ENCODE measurements at regions not wholly inside any gene's neighbourhood (a gene's known extent, or its start where the extent isn't known, plus 50 kb on each side); places are given as distances from the start of the nearest gene placed in this dataset.

DNA sequence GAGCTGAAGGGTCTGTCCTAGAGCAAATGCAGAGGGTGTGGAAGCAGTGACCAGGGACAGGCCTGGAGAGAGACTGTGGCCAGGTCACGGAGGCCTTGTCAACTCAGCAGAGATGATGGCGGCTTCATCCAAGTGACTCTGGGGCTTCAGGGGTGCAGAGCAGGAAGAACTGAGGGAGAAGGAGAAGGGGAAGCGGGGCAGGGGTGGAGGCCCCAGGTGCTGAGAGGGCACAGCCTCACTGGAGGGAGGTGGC is 299.1 kb downstream of the ZNF536 start:
- Histone ChIP-seq H3K79me2 (replicated peaks; ENCODE audit: insufficient read depth) (no peaks in the 10 kb centered on the region), H3K4me1 (ENCODE audit: insufficient read depth) (no peaks in the 10 kb centered on the region; the same call in 1 of the 2 replicates), H3K36me3 (ENCODE audit: insufficient read depth) (no peaks in the 10 kb centered on the region), H3K9me2 (ENCODE audit: insufficient read depth) (no peaks in the 10 kb centered on the region), H3K4me3 (no peak overlapping the region), H2AFZ (no peak overlapping the region), H3F3A (replicated peaks; ENCODE audit: low read depth) (no peaks in the 10 kb centered on the region), H3K27ac (ENCODE audit: low read depth) (no peak overlapping the region), H4K20me1 (replicated peaks; ENCODE audit: insufficient read depth) (no peaks in the 10 kb centered on the region), H3K4me2 (no peak overlapping the region), H3K27me3 (ENCODE audit: insufficient read depth) (no peaks in the 10 kb centered on the region)
- Mint-ChIP-seq H3K27ac (no peak overlapping the region), H3K9me3 (no peaks in the 10 kb centered on the region), H3K36me3 (ENCODE audit: low read depth) (no peaks in the 10 kb centered on the region), H3K4me1 (peaks cover 4% of the 10 kb centered on the region), H3K4me3 (no peak overlapping the region), H3K27me3 (ENCODE audit: insufficient read depth, low read depth, poor library complexity) (peaks cover 10% of the 10 kb centered on the region)
- ATAC-seq, result no peak
- no peak for TF ChIP-seq CREB1 (CRISPR knock-in tag; IDR thresholded peaks at IDR 0.05; ENCODE audit: low read depth)
- DNase-seq (ENCODE audit: low spot score), result no peak

DNA sequence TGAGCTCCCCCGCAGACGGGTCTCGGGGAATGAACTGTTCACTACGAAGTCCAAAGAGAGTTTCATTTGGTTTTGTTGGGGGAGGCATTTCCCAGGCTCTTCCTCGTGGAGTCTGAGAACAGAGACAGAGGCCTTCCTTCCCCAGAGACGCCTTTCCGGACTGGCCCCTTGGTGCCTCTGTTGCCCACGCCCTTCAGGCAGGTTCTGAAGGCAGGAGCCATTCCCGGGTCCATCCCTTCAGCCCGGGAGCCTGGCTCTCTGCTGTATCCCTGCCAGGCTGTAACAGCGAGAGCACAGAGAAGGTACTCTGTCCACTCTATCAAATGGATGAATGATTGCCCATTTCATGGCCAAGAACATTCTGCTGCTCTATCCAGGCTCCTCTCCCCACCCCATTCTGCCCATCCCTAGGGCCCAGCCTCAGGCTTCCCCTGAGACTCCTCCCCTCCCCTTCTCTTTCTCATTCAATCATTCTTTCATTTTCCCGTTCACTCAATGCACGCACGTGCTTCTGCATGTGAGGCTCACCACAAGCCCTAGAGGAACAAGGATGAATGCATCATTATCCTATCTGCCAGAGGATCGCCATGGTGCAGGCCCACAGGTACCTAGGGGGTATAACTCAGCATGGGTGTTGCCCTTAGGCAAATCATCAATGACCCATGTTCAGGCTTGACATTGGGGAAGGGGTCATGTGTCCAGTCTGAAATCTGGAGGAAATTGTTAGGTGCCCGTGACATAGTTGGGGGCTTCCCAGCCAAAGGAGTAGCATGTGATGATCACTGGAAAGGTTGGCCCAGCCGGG is 298.6 kb downstream of the ZNF536 start:
- no peak overlapping the region for H2AFZ ChIP-seq
- no peaks in the 10 kb centered on the region for H3K79me2 ChIP-seq (replicated peaks; ENCODE audit: insufficient read depth)
- ATAC-seq, result no peak
- H3K36me3 ChIP-seq (ENCODE audit: insufficient read depth), result no peaks in the 10 kb centered on the region
- no peak overlapping the region for H3K4me3 ChIP-seq
- Mint-ChIP-seq H3K4me3 (no peak overlapping the region), H3K4me1 (peaks cover 4% of the 10 kb centered on the region), H3K9me3 (no peaks in the 10 kb centered on the region), H3K27me3 (ENCODE audit: insufficient read depth, low read depth, poor library complexity) (peaks cover 10% of the 10 kb centered on the region), H3K27ac (no peak overlapping the region), H3K36me3 (ENCODE audit: low read depth) (no peaks in the 10 kb centered on the region)
- no peaks in the 10 kb centered on the region for H3K27me3 ChIP-seq (ENCODE audit: insufficient read depth)
- H3K4me2 ChIP-seq, result no peak overlapping the region
- no peaks in the 10 kb centered on the region; the same call in 1 of the 2 replicates for H3K4me1 ChIP-seq (ENCODE audit: insufficient read depth)
- H3K9me2 ChIP-seq (ENCODE audit: insufficient read depth), result no peaks in the 10 kb centered on the region
- DNase-seq (ENCODE audit: low spot score), result no peak
- H3F3A ChIP-seq (replicated peaks; ENCODE audit: low read depth), result no peaks in the 10 kb centered on the region
- no peak overlapping the region for H3K27ac ChIP-seq (ENCODE audit: low read depth)
- H4K20me1 ChIP-seq (replicated peaks; ENCODE audit: insufficient read depth), result no peaks in the 10 kb centered on the region
- TF ChIP-seq ZNF114 (CRISPR knock-in tag; IDR thresholded peaks at IDR 0.05) (no peak), EZH2phosphoT487 (IDR thresholded peaks at IDR 0.05; ENCODE audit: unreplicated experiment) (no peak), NANOG (IDR thresholded peaks at IDR 0.05; ENCODE audit: borderline replicate concordance) (no peak), CREB1 (CRISPR knock-in tag; IDR thresholded peaks at IDR 0.05; ENCODE audit: low read depth) (no peak), ZNF331 (CRISPR knock-in tag; IDR thresholded peaks at IDR 0.05; ENCODE audit: low read depth) (no peak), POLR2AphosphoS5 (IDR thresholded peaks at IDR 0.05; ENCODE audit: low read depth) (no peak), EZH2 (IDR thresholded peaks at IDR 0.05; ENCODE audit: low read depth, unreplicated experiment) (no peak)
- TF ChIP-seq, protein P1, sequence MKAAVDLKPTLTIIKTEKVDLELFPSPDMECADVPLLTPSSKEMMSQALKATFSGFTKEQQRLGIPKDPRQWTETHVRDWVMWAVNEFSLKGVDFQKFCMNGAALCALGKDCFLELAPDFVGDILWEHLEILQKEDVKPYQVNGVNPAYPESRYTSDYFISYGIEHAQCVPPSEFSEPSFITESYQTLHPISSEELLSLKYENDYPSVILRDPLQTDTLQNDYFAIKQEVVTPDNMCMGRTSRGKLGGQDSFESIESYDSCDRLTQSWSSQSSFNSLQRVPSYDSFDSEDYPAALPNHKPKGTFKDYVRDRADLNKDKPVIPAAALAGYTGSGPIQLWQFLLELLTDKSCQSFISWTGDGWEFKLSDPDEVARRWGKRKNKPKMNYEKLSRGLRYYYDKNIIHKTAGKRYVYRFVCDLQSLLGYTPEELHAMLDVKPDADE (IDR thresholded peaks at IDR 0.05), result no peak
- TF ChIP-seq, protein P2, sequence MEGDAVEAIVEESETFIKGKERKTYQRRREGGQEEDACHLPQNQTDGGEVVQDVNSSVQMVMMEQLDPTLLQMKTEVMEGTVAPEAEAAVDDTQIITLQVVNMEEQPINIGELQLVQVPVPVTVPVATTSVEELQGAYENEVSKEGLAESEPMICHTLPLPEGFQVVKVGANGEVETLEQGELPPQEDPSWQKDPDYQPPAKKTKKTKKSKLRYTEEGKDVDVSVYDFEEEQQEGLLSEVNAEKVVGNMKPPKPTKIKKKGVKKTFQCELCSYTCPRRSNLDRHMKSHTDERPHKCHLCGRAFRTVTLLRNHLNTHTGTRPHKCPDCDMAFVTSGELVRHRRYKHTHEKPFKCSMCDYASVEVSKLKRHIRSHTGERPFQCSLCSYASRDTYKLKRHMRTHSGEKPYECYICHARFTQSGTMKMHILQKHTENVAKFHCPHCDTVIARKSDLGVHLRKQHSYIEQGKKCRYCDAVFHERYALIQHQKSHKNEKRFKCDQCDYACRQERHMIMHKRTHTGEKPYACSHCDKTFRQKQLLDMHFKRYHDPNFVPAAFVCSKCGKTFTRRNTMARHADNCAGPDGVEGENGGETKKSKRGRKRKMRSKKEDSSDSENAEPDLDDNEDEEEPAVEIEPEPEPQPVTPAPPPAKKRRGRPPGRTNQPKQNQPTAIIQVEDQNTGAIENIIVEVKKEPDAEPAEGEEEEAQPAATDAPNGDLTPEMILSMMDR (conservative IDR thresholded peaks at IDR 0.05; ENCODE audit: low read depth in 2 of 2), result no peak
- TF ChIP-seq, protein P3, sequence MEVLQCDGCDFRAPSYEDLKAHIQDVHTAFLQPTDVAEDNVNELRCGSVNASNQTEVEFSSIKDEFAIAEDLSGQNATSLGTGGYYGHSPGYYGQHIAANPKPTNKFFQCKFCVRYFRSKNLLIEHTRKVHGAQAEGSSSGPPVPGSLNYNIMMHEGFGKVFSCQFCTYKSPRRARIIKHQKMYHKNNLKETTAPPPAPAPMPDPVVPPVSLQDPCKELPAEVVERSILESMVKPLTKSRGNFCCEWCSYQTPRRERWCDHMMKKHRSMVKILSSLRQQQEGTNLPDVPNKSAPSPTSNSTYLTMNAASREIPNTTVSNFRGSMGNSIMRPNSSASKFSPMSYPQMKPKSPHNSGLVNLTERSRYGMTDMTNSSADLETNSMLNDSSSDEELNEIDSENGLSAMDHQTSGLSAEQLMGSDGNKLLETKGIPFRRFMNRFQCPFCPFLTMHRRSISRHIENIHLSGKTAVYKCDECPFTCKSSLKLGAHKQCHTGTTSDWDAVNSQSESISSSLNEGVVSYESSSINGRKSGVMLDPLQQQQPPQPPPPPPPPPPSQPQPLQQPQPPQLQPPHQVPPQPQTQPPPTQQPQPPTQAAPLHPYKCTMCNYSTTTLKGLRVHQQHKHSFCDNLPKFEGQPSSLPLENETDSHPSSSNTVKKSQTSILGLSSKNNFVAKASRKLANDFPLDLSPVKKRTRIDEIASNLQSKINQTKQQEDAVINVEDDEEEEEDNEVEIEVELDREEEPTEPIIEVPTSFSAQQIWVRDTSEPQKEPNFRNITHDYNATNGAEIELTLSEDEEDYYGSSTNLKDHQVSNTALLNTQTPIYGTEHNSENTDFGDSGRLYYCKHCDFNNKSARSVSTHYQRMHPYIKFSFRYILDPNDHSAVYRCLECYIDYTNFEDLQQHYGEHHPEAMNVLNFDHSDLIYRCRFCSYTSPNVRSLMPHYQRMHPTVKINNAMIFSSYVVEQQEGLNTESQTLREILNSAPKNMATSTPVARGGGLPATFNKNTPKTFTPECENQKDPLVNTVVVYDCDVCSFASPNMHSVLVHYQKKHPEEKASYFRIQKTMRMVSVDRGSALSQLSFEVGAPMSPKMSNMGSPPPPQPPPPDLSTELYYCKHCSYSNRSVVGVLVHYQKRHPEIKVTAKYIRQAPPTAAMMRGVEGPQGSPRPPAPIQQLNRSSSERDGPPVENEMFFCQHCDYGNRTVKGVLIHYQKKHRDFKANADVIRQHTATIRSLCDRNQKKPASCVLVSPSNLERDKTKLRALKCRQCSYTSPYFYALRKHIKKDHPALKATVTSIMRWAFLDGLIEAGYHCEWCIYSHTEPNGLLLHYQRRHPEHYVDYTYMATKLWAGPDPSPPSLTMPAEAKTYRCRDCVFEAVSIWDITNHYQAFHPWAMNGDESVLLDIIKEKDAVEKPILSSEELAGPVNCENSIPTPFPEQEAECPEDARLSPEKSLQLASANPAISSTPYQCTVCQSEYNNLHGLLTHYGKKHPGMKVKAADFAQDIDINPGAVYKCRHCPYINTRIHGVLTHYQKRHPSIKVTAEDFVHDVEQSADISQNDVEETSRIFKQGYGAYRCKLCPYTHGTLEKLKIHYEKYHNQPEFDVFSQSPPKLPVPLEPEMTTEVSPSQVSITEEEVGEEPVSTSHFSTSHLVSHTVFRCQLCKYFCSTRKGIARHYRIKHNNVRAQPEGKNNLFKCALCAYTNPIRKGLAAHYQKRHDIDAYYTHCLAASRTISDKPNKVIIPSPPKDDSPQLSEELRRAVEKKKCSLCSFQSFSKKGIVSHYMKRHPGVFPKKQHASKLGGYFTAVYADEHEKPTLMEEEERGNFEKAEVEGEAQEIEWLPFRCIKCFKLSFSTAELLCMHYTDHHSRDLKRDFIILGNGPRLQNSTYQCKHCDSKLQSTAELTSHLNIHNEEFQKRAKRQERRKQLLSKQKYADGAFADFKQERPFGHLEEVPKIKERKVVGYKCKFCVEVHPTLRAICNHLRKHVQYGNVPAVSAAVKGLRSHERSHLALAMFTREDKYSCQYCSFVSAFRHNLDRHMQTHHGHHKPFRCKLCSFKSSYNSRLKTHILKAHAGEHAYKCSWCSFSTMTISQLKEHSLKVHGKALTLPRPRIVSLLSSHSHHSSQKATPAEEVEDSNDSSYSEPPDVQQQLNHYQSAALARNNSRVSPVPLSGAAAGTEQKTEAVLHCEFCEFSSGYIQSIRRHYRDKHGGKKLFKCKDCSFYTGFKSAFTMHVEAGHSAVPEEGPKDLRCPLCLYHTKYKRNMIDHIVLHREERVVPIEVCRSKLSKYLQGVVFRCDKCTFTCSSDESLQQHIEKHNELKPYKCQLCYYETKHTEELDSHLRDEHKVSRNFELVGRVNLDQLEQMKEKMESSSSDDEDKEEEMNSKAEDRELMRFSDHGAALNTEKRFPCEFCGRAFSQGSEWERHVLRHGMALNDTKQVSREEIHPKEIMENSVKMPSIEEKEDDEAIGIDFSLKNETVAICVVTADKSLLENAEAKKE (CRISPR knock-in tag; IDR thresholded peaks at IDR 0.05), result no peak
